Testis (tissue), 2 donors: ENCODE measurements at regions not wholly inside any gene's neighbourhood (a gene's known extent, or its start where the extent isn't known, plus 50 kb on each side); places are given as distances from the start of the nearest gene placed in this dataset.

Source experiments
- POLR2A ChIP-seq: fragments of 450-650 bp; IDR thresholded peaks from one replicate; pipeline ENCODE4 v1.6.1; 2017; ENCODE audit warnings: antibody characterized with exemption, mild to moderate bottlenecking, moderate library complexity
- TF ChIP-seq, protein P1 (sequence below), 3 experiments: fragments of 450-650 bp in 2 of 3; fragments of 200-600 bp in 1 of 3; sonication (generic) in 1 of 3; IDR thresholded peaks; one replicate each; pipeline ENCODE4 v1.5.1; 2016 to 2019; ENCODE audit warnings: antibody characterized with exemption in 3 of 3, mild to moderate bottlenecking in 2 of 3, moderate library complexity in 1 of 3

GRCh38 chr1:208652296-208653160, 408.3 kb upstream of the PLXNA2 start:
- no peak for TF ChIP-seq POLR2A
- TF ChIP-seq, protein P1, sequence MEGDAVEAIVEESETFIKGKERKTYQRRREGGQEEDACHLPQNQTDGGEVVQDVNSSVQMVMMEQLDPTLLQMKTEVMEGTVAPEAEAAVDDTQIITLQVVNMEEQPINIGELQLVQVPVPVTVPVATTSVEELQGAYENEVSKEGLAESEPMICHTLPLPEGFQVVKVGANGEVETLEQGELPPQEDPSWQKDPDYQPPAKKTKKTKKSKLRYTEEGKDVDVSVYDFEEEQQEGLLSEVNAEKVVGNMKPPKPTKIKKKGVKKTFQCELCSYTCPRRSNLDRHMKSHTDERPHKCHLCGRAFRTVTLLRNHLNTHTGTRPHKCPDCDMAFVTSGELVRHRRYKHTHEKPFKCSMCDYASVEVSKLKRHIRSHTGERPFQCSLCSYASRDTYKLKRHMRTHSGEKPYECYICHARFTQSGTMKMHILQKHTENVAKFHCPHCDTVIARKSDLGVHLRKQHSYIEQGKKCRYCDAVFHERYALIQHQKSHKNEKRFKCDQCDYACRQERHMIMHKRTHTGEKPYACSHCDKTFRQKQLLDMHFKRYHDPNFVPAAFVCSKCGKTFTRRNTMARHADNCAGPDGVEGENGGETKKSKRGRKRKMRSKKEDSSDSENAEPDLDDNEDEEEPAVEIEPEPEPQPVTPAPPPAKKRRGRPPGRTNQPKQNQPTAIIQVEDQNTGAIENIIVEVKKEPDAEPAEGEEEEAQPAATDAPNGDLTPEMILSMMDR (IDR thresholded peaks at IDR 0.05): peak; percentile 64 to 88 (median 68)
